ENCODE measurements at regions not wholly inside any gene's neighbourhood (a gene's known extent, or its start where the extent isn't known, plus 50 kb on each side); places are given as distances from the start of the nearest gene placed in this dataset.

DNA sequence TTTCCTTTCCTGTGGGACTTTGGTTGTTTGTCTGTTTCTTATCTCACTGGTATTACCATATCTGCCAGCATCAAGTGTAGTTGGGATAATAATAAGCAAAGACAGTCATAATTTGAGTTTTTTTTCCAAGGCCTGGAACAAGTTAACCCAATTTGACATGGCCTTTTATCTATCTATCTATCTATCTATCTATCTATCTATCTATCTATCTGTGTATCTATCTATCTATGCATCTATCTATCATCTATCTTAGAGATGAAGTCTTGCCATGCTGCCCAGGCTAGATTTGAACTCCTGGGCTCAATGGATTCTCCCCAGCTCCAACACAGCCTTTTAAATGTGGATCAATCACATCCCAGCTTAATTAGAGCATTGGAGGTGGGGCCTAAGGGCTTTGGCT lies 174.1 kb upstream of the CSF3R start:
- ATAC-seq, result no peak
- TF ChIP-seq, protein P1, sequence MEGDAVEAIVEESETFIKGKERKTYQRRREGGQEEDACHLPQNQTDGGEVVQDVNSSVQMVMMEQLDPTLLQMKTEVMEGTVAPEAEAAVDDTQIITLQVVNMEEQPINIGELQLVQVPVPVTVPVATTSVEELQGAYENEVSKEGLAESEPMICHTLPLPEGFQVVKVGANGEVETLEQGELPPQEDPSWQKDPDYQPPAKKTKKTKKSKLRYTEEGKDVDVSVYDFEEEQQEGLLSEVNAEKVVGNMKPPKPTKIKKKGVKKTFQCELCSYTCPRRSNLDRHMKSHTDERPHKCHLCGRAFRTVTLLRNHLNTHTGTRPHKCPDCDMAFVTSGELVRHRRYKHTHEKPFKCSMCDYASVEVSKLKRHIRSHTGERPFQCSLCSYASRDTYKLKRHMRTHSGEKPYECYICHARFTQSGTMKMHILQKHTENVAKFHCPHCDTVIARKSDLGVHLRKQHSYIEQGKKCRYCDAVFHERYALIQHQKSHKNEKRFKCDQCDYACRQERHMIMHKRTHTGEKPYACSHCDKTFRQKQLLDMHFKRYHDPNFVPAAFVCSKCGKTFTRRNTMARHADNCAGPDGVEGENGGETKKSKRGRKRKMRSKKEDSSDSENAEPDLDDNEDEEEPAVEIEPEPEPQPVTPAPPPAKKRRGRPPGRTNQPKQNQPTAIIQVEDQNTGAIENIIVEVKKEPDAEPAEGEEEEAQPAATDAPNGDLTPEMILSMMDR (IDR thresholded peaks at IDR 0.05), result no peak
- DNase-seq, result no peak

DNA sequence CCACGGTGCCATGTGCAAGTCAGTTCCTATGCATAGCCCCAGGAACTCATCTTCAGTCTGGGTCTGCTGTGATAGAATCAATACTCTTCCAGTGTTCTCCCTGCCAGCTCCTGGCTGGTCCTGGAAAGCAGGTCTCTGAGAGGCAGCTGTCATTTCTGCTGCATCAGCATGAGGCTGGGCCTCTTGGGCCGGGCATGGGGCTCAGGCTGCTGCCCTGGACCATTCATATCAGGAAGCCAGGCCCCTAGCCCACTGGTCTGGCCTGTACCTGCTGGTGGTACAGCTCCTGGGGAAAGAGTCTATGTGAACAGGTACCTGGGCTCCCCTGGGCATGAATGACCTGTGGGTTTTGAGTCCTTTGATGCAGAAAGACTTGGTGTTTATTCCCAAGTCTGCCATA lies 173.6 kb upstream of the CSF3R start:
- Histone ChIP-seq H3K36me3 (ENCODE audit: insufficient read depth in 1 of 2, low read depth in 1 of 2) (no peaks in the 10 kb centered on the region), H3K4me3 (no peak overlapping the region), H3K4me1 (no peaks in the 10 kb centered on the region), H3K9me3 (no peaks in the 10 kb centered on the region), H3K27me3 (ENCODE audit: insufficient read depth in 3 of 3, low read length in 2 of 3) (peaks cover 0 to 40% (median 6%) of the 10 kb centered on the region in 3 donors), H3K27ac (no peak overlapping the region)
- TF ChIP-seq, protein P1 (IDR thresholded peaks at IDR 0.05), result no peak
- 55 to 66% (median 57%) methylated on average over 2 of the region's 2 CpGs for WGBS, 3 donors
- DNase-seq, result no peak
- intact Hi-C loops (cut with DNase I), result no loop called here
- no peak for ATAC-seq

More for the DNA sequence above, 174.1 kb upstream of the CSF3R start:
- Histone ChIP-seq H3K4me1 (no peaks in the 10 kb centered on the region), H3K4me3 (no peak overlapping the region), H3K36me3 (ENCODE audit: insufficient read depth in 1 of 2, low read depth in 1 of 2) (no peaks in the 10 kb centered on the region), H3K9me3 (no peaks in the 10 kb centered on the region), H3K27ac (no peak overlapping the region), H3K27me3 (ENCODE audit: insufficient read depth in 3 of 3, low read length in 2 of 3) (peaks cover 0 to 35% (median 6%) of the 10 kb centered on the region in 3 donors)
- intact Hi-C loops (cut with DNase I), result no loop called here

DNA sequence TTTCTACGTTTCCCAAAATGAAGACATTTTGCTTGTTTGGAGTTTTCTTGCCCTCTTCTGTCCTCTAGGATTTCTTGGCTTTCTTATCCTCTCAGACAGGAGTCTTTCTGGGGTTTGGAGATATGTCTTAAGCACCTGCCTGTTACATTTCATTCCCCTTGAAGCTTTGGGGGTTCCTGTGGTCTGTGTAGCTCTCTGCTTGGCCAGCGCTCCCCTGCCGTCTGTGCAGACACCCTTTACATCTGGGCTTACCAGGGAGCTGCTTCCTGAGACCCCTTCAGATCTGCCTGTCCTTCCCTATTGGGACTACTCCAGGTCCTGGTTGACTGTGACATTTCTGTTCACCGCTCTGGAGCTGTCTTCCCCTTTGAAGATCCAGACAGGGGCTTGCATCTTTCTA lies 171.9 kb upstream of the CSF3R start:
- ATAC-seq (no peak), DNase-seq (no peak)
- intact Hi-C loops (cut with DNase I), result no loop called here
- Histone ChIP-seq H3K9me3 (no peaks in the 10 kb centered on the region), H3K4me3 (no peak overlapping the region), H3K27me3 (ENCODE audit: insufficient read depth in 3 of 3, low read length in 2 of 3) (peaks cover 0 to 29% (median 6%) of the 10 kb centered on the region in 3 donors), H3K36me3 (ENCODE audit: insufficient read depth in 1 of 2, low read depth in 1 of 2) (no peaks in the 10 kb centered on the region), H3K27ac (no peak overlapping the region), H3K4me1 (no peaks in the 10 kb centered on the region)
- TF ChIP-seq, protein P1 (IDR thresholded peaks at IDR 0.05), result no peak
- 60 to 69% (median 64%) methylated on average over 4 of the region's 4 CpGs for WGBS, 3 donors

GRCh38 chr1:36653850-36654249 lies 171.1 kb upstream of the CSF3R start:
- intact Hi-C loops (cut with DNase I), result no loop called here
- no peak overlapping the region for H3K27ac ChIP-seq
- TF ChIP-seq, protein P1 (IDR thresholded peaks at IDR 0.05), result no peak
- ATAC-seq (peak in 3 of 4 donors; percentile 45 to 73 (median 62)), DNase-seq (peak in 1 of 2 donors; percentile 24)
- 18 to 30% (median 21%) methylated on average over 8 of the region's 8 CpGs for WGBS, 3 donors
- no peaks in the 10 kb centered on the region for H3K36me3 ChIP-seq (ENCODE audit: insufficient read depth in 1 of 2, low read depth in 1 of 2)
- no peak overlapping the region for H3K4me3 ChIP-seq
- peaks cover 0 to 23% (median 6%) of the 10 kb centered on the region in 3 donors for H3K27me3 ChIP-seq (ENCODE audit: insufficient read depth in 3 of 3, low read length in 2 of 3)
- no peaks in the 10 kb centered on the region for H3K4me1 ChIP-seq
- H3K9me3 ChIP-seq, result no peaks in the 10 kb centered on the region

DNA sequence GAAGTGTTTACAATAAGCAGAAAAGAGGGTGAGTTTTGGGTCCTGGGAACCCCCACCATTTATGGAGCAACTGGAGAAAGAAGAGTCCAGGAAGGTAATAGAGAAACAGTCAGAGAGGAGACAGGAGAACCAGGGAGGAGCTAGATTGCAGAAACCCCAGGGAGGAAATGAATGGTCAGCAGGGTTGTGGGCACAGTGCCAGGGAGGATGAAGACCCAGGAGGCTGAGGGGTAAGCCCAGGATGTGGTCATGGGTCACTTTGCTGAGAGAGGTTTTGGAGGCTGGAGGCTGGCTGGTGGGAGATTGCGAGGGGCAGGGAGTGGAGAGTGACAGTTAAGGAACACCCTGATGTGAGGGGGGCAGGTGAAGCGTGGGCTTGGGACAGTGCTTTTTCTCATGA lies 169.9 kb upstream of the CSF3R start:
- WGBS, 3 donors, result 82 to 95% (median 85%) methylated on average over 2 of the region's 2 CpGs
- intact Hi-C loops (cut with DNase I), result no loop called here
- ATAC-seq (no peak), DNase-seq (no peak)
- no peaks in the 10 kb centered on the region for H3K4me1 ChIP-seq
- no peaks in the 10 kb centered on the region for H3K9me3 ChIP-seq
- peaks cover 0 to 27% (median 3%) of the 10 kb centered on the region in 3 donors for H3K27me3 ChIP-seq (ENCODE audit: insufficient read depth in 3 of 3, low read length in 2 of 3)
- no peaks in the 10 kb centered on the region for H3K36me3 ChIP-seq (ENCODE audit: insufficient read depth in 1 of 2, low read depth in 1 of 2)
- TF ChIP-seq, protein P1 (IDR thresholded peaks at IDR 0.05), result no peak
- H3K4me3 ChIP-seq, result no peak overlapping the region
- no peak overlapping the region for H3K27ac ChIP-seq
